Erythroblast (primary cell): ENCODE measurements at regions not wholly inside any gene's neighbourhood (a gene's known extent, or its start where the extent isn't known, plus 50 kb on each side); places are given as distances from the start of the nearest gene placed in this dataset.

Experiments used
- GATA1 ChIP-seq: IDR thresholded peaks from 2 replicates; pipeline ENCODE4 v1.6.1; 2011; ENCODE audit warnings: low read depth, mild to moderate bottlenecking, control low read depth, low read length, moderate library complexity
- POLR2A ChIP-seq: IDR thresholded peaks from 2 replicates; pipeline ENCODE4 v1.6.1; 2011; ENCODE audit warnings: mild to moderate bottlenecking, low read length

DNA sequence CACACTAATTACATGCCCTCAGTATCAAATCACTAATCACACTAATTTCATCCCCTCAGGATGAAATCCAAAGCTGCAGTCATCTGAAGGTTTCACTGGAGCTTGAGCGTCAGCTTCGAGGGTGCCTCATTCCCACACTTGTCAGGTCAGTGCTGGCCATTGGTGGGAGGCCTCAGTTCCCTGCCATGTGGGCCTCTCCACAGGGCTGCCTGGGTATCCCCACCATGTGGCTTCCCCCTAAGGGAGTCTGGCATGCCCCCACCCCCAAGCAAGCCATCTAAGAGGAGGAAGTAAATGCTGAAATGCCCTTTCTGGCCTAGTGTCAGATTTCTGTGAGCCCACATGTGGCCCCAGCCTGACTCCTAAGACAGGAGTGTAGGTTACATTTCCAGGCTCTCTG, 78.6 kb upstream of the CDH5 start:
- TF ChIP-seq POLR2A (no peak), GATA1 (no peak)
